ENCODE measurements at regions not wholly inside any gene's neighbourhood (a gene's known extent, or its start where the extent isn't known, plus 50 kb on each side); places are given as distances from the start of the nearest gene placed in this dataset.
"Not testable (repeated sequence)": the region's sequence is repeated elsewhere in the genome, so short reads cannot be mapped to it uniquely, and the experiment has no call there.

DNA sequence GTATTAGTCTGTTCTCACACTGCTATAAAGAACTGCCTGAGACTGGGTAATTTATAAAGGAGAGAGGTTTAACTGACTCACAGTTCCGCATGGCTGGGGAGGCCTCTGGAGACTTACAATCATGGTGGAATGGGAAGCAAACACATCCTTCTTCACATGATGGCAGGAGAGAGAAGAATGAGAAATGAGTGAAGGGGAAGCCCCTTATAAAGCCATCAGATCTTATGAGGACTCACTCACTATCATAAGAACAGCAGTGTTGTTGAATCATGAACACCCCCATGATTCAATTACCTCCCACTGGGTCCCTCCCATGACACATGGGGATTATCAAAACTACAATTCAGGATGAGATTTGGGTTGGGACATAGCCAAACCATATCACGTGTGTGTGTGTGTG is 1764.4 kb upstream of the SEL1L start:
- DNase-seq (ENCODE audit: low spot score), result not testable (repeated sequence)

DNA sequence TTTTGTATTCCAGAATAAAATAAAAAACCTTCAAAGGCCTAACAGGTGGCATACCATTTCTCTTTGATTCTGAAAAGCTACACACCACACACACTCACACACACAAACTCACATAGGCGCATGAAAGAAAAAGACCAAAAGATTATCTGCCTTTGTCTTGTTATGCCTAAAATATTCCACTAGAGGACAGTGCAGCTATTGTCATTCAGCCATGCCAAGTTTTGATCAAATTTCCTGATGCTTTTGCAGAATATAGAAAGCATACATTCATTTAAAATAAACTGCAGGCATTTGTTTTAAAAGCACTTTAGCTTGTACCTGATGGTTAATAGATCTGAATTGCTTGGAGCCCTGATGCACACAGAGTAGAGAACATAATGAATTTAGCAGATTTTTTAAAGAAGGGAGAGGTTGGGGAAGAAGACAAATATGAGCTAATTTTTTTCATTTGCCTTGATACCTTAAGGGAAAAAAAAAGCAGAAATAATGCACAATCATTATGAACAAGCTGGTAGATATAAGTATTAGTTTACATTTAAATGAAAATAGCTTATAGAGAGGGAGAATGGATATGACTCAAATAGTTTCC is 1766.9 kb upstream of the SEL1L start:
- no peak for DNase-seq (ENCODE audit: low spot score)

DNA sequence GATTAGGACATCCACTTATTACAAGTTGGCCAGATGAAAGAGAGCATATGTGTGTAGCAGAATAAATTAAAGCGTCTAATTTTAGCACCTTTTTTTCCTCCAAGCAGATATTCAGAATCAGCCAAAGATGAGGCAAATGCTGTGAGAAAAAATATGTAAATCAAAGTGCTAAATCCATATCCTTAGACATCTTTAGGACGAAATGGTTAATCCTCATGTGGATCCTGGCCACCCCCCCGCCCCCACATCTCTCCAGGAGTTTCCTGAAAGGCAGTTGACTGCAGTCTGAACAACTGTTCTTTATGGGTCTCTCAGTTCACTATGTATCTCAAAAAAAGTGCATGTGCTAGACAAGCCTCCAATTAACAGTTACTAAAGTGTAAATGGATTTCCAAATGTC is 1768.1 kb upstream of the SEL1L start:
- no peak for DNase-seq (ENCODE audit: low spot score)

DNA sequence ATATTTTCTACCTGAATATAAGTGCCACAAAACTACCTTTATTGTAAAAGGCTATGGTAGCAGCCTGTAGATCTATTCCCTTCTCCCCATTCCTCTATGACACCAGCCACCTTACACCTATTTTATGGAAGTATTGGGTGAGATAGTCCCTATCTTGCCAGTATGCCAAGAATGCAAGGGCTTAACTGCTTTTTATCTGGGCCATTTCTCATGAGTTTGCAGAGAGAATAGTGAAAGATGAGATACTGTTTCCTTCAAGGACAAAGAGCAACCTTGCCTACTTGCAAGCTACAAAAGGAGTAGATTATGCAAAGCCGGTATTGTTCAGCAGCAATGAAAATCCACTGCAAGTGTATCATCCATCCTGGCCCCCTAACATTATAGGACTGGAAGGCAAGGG is 1775.6 kb upstream of the SEL1L start:
- DNase-seq (ENCODE audit: low spot score), result no peak

DNA sequence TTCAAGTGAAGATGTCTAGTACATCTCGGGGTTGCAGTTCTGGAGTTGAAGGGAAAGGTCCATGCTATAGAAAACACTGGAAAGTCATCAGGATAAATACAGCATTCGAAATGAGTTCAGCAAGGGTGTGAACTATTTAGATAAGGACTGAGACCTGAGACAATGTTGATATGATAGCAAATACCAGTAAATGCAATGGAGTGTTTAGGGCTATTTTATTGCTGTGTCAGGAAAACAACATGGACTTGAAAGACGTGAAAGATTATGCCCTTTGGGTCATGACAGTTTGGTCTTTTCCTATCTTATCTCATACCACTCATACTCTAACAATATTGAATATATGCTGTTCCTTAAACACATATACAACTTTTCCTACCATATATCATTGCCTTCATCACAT is 1776.2 kb upstream of the SEL1L start:
- no peak for DNase-seq (ENCODE audit: low spot score)

DNA sequence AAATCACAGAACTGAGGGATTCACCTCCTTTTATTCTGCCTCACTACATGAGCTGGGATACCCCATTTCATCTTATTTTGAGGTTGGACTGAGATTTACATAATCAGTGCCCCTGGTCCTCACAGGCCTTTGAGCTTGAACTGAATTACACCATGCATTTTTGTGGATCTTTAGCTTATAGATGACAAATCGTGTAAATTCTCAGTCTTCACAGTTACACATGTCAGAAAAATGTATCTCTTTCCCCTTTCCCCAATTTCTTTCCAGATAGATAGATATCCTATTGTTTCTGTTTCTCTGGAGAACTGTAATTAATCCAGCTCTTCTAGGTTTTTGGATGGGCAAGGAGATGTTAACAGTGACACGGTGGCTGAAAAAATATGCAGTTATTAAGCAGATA is 1778.9 kb upstream of the SEL1L start:
- DNase-seq (ENCODE audit: low spot score), result no peak

DNA sequence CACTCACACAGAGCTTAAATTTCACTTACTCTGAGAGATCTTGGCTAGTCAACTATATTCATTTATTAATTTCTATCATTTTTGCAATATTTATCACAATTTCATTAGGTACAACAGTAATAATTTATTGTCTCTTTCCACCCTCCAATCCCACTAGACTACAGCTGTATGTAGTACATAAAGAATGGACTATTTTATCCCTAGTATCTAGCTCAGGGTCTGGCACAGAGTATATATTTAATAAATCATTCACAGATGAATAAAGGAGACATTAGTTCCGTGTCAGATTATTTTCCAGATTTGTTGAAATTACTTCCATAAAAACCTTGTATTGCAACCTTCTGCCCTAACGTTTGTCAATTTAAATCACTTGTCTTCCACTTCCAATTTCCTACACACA is 1781.1 kb upstream of the SEL1L start:
- no peak for DNase-seq (ENCODE audit: low spot score)

DNA sequence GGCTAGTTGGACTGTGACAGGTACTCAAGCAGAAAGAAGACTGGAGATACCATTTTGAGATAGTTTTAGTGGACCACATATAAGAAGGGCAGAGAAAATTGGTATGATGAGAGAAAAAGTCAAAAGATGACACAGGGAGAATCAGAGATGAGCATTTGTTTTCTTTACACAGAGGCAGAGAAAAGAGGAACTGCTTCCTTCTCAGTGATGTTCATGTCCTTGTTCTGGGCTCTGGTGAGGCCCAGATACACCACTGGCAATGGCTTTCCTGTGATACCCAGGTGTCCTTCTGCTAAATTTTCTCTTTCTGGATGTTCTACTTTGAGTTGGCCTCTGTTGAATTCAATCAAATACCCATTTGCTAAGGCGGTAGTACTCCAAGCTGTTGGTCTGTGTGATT is 1782.7 kb upstream of the SEL1L start:
- no peak for DNase-seq (ENCODE audit: low spot score)

DNA sequence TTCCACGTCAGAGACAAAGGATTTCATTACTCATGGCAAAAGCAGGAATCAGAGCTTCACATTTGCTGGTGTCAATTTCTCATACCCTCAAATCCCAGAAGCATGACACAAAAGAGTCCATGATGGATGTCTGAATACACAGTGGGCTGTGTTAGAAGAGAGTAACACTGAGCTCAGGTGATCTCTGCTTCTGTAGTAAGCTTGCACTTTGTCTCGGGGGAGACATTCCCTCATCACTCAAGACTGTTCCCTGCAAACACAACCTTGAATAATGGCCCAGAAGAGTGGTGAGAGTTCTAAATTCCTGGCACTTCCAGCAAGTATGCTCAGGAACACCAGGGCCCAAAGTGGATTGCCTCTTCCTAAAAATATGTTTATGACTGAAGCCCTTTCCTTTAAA is 1787.2 kb upstream of the SEL1L start:
- DNase-seq (ENCODE audit: low spot score), result no peak

DNA sequence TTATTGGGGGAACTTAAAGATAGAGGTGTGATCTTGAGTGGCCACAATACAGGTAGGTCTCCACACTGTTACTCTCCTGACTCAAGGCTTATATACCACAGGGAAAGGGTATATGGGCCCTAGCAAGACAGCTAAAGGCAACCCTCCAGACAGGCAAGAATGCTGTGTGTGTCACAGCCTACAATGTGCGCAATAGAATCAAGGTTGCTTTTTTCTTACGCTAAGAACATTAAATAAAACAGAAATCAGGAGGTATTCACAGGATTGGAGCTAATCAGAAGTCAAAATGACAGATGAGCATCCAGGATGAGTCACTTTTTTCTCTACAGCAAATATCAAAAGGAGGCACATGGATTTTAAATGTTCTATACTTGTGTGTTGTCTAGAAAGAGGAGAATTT is 1797.9 kb upstream of the SEL1L start:
- no peak for DNase-seq (ENCODE audit: low spot score)

DNA sequence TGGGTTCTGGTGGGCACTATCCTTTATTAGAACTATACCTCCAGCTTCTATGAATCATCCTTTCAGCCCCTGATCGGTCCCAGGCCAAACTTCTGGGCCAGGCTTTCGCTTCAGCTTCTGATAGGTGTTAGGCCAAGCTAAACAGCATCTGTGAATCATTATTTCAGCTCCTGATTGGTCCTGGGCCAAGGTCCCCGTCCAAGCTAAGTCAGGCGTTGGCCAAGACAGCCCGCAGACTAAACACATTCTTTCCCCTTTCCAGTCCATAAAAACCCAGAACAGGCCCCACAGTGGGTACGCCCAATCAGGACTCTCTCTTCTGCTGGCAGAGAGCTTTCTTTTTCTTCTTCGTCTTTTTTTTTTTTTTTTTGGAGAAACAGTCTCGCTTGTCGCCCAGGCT is 1808.9 kb upstream of the SEL1L start:
- no peak for DNase-seq (ENCODE audit: low spot score)

DNA sequence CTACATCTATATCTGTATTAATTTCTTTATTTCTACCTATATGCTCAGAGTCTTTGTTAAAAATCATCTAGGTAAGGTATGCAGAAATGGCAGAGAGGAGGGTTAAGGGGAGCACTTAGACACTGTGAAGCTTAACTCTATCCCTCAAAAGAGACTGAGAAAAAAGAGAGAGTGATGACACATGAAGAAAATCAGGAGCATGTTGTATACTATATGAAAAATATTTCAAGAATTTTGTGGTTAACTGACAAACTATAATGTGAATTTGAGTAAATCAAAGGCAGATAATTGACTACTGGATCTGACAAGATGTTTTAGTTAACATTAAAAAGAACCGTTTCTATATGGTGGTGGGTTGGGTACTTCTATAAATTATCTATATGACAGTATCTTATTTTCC is 1814.2 kb upstream of the SEL1L start:
- DNase-seq (ENCODE audit: low spot score), result no peak

DNA sequence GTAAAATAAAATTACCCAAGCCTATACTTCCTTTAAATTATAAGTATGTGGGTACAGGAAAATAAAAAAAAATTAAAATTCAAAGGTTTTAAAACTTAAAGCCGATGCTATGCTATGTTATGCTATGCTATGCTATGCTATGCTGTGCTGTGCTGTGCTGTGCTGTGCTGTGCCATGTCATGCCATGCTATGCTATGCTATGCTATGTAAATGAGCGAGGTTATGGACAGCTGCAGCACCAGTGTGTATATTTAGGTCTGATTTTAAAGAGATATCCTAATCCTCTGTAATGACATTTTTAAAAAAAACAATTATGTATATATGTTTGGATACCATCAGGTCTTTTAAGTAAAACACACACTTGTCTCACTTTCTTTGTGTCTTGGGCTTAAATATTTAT is 1822.0 kb upstream of the SEL1L start:
- DNase-seq (ENCODE audit: low spot score), result no peak

DNA sequence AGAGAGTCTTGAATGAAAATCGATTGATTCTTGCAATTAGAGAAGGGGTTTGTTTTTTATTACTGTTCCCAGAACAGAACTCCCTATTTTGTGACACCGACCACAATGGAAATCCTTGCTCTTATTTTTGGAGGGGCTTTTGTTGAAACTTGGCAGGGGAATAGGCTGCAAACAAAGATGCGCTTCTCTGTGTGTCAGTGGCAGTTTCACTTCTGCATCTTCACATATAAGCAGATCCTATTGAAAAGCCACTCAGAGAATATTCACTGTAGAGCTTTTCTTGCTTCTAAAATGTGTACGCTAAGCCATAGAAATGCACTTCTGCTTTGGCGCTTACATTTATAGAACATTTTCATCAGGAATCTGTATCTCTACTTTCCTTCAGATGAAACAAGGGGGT is 1822.4 kb upstream of the SEL1L start:
- no peak for DNase-seq (ENCODE audit: low spot score)

DNA sequence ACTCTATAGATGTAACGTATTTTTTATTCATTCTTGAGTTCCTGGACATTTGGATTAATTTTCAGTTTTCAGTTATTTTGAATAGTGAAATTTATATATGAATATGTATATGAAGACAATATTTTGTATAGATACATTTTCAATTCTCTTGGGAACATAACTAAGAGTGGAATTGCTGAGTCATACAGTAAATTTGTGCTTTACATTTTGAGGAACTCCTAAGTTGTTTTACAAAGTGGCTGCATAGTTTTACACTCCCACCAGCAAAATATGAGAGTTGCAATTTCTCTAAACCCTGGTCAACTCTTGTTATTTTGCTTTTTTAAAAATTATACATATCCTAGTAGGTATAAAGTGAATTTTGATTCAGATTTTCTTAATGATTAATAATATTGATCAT is 1838.6 kb upstream of the SEL1L start:
- no peak for DNase-seq (ENCODE audit: low spot score)

DNA sequence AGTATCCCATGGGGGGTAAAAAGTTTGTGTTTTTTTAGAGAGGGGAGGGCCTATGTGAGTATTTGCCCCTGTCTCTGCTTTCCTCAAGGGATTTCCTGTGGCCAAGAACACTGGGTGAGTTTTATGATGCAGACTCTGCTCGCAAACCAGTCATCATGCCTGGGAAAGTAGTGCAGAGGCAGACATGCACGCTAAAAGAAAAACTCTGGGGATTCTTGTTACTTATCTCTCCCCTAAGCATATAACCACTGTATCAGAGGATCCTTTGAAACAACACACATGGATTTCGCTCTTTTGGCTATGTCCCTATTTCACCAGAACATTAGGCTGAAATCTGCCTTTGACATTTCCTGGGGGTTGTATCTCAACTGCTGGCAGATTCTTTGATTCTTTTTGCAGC is 1845.8 kb upstream of the SEL1L start:
- DNase-seq (ENCODE audit: low spot score), result no peak

DNA sequence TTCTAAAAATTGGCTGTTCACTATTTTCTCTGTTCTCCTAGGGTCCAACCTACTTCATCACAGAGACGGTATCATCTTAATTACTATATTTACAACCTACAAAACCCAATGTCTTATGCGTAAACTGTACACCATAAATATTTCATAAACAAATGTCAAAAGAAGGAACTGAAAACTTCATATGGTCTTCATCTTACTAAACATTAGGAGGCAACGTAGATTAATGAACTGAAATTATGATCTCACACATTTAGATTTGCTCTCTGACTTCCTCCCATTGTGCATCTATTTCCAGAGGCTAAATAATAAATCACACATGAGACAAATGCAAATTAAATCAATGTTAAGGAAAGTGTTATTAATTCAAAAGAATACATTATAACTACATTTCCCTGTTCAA is 1850.6 kb upstream of the SEL1L start:
- DNase-seq (ENCODE audit: low spot score), result no peak

DNA sequence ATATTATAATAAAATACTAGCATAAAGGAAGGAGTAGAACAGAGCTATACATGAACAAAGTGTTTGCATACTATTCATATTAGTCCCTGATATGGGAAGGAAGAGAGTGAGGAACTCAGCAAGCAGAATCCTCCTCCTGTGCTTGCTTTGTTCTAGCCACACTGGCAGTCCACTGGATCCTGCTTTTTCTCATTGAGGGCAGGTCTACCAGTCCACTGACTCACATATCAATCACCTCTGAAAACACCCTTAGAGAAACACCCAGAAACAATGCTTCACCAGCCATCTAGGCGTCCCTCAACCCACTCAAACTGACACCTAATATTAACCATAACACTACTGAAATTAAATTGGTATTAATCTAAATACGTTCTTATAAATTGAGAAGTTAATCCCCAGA is 1861.7 kb upstream of the SEL1L start:
- no peak for DNase-seq (ENCODE audit: low spot score)

DNA sequence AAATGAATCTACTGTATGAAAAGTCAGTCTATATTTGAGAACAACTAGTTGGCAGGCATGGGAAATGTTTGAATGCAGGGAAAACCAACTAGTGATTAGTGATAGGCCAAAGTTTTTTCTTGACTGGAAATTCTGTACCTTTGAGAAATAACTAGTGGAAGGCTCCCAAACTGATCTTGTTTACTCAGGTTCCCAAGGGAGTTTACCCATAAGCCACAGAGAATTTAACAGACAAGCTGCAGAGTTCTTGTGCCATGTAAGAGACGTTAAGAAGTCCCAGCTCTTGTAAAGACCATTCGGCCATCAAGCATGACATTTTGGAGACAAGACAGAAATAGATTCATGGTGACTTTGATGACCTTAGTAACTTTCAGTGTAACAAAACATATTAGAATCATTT is 1882.8 kb upstream of the SEL1L start:
- no peak for DNase-seq (ENCODE audit: low spot score)

DNA sequence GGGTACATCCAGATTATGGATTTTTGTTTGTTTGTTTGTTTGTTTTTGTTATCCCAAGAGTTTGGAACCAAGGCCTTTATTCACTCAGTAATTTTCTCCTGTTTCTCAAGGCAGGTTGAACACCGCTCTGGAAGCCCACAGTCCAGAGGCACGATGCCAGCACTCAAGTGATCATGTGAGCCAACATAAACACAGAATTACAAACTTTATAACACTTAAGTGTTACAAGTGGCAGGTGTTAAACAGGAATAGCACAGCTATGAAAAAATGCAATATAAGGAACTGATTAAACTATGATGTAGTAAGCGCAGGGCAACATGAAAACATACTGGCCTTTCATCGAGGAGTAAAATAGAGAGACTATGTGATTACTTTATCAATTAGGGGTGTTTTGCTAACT is 1885.8 kb upstream of the SEL1L start:
- DNase-seq (ENCODE audit: low spot score), result no peak

DNA sequence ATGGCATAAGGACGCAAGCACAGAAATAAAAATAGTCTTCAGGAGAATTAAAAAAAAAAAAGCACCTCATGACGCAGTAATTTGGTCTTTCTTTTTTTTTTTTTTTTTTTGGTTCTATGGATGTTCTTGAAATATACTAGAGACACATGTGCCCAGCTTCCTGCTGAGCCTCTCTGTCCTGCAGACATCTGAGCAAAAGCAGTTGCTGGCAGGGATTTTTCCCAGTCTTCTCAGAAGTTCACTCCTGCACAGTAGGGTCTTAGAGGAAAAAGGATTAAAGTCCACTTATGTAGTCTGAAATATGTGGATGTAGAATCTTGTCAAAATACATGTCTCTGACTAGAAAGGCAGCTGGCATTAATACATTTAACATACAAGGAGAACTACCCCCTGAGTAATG is 1888.1 kb upstream of the SEL1L start:
- no peak for DNase-seq (ENCODE audit: low spot score)

DNA sequence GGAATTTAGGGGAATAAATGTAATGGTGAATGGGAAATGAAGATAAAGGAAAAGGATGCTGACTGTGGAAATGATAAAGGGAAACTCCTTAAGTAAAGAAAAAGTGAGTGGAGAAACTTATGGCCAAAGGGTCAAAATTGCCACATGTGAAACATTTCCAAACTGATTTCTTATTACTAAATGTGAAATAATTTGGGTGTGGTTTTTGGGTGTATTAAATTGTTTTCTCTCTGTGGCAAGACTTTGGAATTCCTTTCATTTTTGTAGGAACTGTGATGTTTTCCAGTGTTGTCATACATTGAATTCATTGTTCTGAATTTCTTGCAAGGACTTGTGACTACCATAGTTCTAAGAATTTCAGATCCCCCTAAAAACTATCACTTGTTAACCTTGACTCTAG is 1891.5 kb upstream of the SEL1L start:
- DNase-seq (ENCODE audit: low spot score), result no peak

DNA sequence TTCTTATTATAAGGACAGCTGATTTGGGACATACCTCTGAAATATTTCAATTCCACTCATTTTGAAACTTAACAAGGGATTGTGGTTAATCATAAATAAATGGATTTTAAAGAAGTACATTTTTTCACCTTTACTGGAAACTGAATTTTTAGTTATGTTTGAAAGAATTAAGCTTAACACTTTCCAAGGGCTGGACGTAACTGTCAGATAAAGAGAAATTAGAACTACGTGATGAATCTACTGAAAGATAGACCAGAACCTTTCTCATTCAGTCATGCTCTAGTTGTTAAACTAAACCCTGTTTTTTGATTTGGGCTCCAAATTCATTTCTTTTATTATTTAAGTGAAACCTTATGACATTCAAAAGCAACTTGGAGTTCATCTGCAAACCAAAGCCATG is 1892.1 kb upstream of the SEL1L start:
- no peak for DNase-seq (ENCODE audit: low spot score)

DNA sequence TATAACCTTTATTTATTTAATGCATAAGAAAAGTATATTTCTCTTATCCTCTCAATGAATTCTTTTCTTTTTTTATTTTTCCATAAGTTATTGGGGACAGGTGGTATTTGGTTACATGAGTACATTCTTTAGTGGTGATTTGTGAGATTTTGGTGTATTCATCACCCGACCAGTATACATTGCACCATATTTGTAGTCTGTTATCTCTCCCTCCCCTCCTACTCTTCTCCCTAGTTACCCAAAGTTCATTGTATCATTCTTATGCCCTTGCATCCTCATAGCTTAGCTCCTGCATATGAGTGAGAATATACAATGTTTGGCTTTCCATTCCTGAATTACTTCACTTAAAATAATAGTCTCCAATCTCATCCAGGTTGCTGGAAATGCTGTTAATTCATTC is 1900.0 kb upstream of the SEL1L start:
- no peak for DNase-seq (ENCODE audit: low spot score)

DNA sequence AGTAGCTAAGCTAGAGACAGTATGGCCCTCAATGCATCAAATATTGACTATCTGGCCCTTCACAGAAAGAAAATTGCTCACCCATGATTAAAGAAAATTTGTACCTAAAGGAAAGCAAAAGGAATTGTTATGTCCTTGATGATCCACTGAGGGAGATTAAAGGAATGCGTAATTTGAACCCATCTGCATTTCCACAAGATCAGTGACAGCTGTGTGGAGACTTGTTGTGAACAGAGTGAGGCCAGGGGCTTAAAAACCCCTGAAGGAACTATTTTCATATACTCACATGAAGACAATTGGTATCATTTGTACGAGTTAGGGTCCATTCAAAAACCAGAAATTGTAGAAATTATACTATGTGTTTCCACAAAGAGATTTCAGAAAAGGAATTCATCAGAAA is 1908.1 kb upstream of the SEL1L start:
- no peak for DNase-seq (ENCODE audit: low spot score)
